ENCODE measurements at regions not wholly inside any gene's neighbourhood (a gene's known extent, or its start where the extent isn't known, plus 50 kb on each side); places are given as distances from the start of the nearest gene placed in this dataset.

GRCh38 chr13:44287958-44288357 lies 85.7 kb upstream of the SERP2 start:
- TF ChIP-seq CTCF (conservative IDR thresholded peaks at IDR 0.05; ENCODE audit: low read length) = no peak
- TF ChIP-seq EZH2phosphoT487 (IDR thresholded peaks at IDR 0.05; ENCODE audit: borderline replicate concordance, low read depth, low read length) = no peak

All from OCI-LY7 (cell line).